ENCODE measurements at regions not wholly inside any gene's neighbourhood (a gene's known extent, or its start where the extent isn't known, plus 50 kb on each side); places are given as distances from the start of the nearest gene placed in this dataset.

DNA sequence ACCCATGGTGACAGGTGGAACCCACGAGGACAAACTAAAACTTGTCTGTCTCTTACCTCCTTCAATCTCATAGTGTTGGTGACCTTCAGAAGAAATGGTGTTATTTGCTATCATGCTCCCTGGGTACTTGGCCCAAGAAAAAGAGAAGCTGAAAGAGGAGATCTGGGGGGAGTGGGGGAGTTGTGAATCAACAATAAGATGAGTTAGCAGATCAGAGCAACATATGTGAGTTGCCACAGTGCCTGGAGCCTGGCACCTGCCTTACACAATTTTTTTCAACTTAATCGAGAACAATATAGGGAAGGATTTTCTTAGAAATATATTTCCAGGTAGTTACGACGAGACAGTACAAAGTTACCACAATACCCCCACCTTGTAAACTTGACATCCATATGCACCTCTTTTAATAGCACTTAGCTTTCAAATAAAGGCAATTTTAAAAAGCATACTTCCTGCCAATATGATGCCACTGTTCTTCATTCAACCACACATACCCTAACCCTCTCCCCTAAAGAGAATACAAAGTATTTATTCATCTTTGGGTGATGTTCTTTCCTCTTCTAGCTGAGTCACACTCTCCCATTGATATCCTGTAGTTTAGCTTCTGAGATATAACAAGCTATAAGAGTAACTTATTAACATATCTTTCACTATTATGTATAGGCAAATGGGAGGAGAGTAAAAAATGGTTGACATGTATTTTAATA lies 424.1 kb upstream of the OR4E1 start:
- no peak for DNase-seq (ENCODE audit: low spot score)

DNA sequence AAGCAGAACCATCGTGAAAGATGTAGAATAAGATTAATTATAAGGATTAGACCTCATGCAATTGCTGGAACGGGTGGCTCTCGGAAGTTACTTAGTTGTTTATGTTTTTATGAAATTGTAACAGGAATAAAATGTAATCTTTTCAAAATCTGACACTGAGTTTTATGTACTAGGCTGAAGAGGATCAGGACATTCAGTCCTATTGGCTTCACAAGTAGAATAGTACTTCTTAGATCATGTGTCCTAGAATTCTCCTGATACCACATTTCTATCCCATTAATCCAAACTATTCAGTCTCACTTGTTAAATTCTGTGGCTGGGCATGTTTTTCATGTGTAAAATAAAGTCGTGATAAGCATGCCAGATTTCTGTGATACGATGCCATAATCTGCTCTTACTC lies 423.5 kb upstream of the OR4E1 start:
- no peak for DNase-seq (ENCODE audit: low spot score)

DNA sequence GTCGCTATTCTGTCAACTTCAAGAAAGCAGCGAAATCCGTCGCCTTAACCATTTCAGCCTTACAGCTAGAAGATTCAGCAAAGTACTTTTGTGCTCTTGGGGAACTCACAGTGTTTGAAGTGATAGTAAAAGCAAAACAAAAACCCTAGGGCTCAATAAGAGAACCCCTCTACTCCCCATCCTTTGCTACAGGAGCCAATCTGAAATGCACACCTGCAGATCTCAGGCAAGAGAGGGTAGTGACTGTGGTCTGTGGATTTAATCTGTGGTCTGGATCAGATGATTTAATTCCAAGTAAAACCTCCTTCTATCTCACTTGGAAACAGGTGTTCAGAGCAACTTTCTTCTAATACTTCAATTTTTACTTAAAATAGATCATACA lies 422.9 kb upstream of the OR4E1 start:
- DNase-seq (ENCODE audit: low spot score), result no peak

DNA sequence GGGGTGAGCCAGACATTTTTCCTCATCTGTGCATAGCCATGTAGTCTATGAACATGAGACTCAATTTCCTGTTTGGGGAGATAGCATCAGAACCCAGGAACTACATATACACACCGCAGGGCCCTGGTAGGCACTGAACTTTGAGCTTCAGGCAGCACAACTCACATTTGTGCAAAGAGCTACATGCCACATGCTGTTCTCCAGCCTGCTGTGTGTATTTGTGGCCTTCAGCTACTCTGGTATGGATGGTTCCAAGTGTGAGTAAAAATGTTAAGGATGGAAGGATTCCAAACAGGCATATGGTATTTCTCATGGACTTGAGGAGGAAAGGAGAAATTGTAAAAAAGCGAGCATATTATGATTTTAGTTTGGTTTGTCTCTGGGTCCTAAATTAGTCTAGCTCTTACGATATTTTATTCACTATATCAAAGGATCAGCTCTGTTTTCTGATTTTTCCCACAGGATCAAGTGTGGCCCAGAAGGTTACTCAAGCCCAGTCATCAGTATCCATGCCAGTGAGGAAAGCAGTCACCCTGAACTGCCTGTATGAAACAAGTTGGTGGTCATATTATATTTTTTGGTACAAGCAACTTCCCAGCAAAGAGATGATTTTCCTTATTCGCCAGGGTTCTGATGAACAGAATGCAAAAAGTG lies 422.4 kb upstream of the OR4E1 start:
- no peak for DNase-seq (ENCODE audit: low spot score)

DNA sequence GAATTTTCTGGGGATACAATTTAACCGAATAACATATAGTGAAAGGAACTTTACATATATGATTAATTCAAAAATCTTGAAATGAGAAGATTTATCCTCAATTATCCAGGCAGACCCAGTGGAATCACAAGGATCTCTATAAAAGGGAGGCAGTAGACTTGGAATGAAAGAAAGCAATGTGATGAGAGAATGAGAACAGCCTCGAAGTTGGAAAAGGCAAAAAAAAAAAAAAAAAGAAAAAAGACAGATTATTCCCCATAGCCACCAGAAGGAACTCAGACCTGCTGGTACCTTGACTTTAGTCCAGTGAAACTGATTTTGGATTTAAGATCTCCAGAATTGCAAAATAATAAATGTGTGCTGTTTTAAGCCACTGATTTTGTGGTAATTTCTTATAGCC lies 416.3 kb upstream of the OR4E1 start:
- no peak for DNase-seq (ENCODE audit: low spot score)

DNA sequence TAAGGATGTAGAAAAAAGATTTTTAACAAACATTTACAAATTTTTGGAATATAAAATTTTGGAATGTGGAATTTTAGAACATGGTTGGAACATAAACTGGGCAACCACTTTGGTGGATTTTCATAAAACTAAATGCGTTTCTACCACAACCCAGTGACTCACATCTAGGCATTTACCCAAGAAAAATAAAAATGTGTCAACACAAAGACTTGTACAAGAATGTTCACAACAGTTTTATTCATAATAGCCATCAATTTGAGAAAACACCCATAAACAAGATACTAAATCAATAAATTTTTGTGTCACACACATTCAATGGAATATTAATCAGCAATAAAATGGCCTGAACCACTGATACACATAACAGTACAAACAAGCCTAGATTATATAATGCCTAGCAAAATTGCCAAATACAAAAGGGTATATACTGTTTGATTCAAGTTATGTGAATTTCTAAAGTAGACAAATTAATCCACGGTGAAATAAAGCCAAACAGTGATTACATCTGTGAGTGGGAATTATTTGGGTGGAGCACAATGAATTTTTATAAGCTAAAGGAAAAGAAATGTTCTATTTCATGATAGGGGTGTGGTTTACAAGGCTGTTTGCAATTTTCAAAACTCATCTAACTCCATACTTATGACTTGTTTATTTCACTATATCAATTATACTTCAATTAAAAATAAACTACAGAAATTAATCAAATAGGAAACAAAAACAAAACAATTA lies 415.2 kb upstream of the OR4E1 start:
- no peak for DNase-seq (ENCODE audit: low spot score)

DNA sequence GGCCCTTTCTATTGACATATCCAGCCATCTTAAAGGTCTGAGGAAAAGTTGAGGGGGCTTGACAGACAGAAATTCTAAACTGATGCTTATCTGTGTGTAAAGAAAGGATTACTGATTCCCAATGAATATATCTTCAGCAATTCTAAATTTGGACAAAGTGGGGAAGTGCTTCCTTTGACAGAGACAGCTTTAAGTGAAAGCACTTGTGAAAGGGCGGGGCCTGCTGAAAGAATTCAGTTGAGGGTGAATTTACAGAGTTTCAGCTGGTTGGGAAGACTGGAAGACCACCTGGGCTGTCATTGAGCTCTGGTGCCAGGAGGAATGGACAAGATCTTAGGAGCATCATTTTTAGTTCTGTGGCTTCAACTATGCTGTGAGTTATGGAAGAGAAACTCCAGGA lies 412.5 kb upstream of the OR4E1 start:
- DNase-seq (ENCODE audit: low spot score), result no peak

DNA sequence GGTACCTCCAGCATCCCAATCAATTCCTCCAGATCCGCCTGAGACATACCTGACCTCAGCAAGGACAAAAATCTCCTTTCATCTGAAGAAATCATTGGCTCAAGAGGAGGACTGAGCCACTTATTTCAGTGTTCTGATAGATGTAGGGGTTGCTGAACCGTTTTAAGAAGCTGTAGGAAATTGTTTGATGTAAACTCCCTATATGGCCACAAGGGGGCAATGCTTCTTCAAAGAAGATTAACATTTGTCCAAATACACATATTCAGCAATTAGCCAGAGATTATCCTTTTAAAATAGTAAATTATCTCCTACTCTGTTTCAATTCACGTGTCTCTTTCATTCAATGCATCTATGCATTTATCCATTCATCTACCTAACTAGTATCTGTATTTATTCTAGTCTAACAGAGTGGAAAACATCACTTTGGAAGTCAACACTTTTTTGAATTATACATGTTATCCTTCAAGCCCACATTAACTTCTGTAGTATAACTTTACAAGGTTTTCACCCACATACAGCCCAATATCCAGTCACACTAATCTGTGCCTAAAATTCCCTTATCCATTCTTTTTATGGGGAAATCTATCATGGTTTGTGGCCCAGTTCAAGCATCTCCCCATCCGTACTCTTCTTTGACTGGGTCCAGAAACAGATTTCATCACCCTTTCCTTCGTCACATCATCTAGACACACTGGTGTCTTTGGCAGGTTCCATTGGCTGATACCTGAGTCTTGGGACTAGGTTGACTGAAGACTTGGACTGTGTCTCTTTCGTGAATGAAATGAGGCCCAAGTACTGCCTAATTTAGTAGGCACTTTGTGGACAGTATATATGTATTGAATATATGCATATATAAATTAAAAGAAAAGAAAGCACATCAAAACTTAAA lies 411.0 kb upstream of the OR4E1 start:
- DNase-seq (ENCODE audit: low spot score), result peak; percentile 18

DNA sequence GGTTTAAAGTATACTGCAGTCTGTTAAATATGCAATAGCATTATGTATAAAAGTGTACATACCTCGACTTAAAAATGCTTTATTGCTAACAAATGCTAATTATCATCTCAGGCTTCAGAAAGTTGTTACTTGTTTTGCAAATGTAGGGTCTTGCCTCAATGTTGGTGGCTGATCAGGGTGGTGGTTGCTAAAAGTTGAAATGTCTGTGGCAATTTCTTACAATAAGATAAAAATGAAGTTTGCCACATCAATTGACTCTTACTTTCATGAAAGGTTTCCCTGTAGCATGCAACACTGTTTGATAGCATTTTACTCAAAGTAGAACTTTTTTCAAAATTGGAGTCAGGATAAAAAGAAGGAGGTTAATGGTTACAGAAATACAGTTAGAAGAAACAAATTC lies 407.7 kb upstream of the OR4E1 start:
- DNase-seq (ENCODE audit: low spot score), result no peak

DNA sequence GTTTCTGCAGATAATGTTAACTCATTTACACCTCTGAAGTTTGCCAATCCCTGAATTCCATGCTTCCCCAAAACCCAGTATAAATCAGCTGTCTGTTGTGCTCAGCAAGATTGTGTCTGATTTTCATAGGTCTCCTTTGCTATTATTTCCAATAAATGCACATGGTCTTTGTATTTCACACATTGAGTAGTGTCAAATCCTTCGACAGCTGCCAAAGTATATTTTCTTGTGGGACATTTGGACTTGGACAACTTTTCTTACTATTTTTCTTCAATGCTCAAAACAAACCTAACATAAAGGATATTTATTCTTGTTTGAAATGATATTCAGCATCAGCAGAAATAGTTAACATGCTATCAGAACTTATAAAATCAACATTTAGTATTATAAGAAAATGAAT lies 406.1 kb upstream of the OR4E1 start:
- no peak for DNase-seq (ENCODE audit: low spot score)

DNA sequence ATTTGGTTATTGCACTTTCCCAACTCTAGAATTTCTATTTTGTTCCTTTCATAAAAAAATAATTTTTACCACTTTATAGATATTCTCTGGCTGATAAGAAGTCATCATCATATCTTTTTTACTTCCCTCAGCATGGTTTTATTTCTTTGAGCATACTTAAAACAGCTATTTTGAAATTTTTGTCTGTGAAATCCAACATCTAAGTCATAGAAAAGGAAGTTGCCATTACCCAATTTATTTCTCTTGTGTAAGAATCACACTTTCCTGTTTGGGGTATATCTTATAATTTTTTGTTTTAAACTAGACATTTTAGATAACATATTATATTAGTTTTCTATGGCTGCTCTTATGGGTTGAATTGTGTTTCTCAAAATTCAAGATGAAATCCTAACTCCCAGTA lies 400.2 kb upstream of the OR4E1 start:
- no peak for DNase-seq (ENCODE audit: low spot score)

DNA sequence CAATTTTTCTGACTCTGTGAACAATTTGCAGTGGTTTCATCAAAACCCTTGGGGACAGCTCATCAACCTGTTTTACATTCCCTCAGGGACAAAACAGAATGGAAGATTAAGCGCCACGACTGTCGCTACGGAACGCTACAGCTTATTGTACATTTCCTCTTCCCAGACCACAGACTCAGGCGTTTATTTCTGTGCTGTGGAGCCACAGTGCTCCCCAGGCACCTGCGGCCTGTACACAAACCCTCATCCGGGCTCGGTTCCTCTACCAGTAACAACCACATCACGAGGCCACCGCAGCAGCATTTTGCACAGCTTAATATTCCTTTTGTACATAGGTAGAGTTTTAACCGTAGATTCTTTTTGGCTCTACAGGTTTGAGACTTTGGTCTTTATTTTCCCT lies 397.4 kb upstream of the OR4E1 start:
- no peak for DNase-seq (ENCODE audit: low spot score)

DNA sequence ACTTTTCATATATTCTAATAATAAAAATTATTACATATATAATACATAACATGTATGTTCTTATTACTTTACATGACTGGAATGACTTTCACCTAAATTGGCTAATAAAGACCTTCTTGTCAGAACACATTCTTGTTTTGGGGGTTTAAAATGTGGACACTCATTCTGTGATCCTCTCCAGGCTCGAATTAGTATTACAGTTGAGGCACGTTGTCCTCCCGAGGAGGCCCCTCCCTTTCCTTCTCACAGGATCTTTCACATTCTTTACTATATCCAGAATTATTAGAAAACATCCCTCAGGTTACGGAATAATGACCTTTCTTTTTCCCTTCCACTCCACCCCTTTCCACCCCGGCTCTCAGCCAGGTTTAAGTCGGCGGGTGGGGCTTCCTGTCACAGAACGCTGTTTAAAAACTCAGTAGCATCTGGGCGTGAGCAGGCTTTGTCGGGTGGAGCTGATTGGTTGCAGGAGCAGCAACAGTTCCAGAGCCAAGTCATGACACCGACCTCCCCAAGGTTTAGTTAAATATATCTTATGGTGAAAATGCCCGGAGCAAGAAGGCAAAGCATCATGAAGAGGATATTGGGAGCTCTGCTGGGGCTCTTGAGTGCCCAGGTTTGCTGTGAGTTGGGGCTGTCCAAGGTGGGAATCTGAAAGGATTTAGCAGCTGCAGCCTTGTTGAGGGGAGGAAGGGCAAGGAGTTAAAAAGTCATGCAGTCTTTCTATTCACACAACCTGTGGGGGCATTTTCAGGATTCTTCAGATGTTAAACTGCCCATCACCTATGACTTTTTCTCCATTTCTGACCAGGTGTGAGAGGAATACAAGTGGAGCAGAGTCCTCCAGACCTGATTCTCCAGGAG lies 396.7 kb upstream of the OR4E1 start:
- no peak for DNase-seq (ENCODE audit: low spot score)

DNA sequence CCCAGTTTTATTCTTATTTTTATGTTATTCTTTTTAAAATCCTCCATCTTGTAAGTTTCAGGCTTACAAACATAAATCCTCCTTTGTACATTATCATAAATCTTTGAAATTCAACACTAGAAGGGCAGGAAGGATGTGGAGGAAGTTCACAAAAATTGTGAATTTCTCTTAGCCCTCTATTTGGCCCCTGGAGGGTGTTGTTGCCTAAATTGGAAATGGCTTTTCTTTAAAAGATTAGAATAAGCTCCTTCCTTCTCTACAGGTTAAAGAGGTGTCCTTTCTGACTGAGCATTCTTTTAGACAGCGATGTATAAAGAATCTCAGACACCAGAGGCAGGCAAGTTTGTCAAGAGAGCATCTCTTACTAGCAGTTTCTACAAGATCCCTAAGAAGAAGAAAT lies 391.7 kb upstream of the OR4E1 start:
- DNase-seq (ENCODE audit: low spot score), result no peak

DNA sequence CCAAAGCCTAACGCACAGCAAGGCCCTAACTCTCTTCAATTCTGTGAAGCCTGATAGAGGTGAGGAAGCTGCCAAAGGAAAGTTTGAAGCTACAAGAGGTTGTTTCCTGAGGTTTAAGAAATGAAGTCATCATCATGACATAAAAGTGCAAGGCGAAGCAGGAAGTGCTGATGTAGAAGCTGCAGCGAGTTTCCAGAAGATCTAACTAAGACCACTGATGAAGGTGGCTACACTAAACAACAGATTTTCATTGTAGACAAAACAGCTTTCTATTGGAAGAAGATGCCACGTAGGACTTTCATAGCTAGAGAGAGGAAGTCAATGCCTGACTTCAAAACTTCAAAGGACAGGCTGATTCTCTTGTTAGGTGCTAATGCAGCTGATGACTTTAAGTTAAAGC lies 385.6 kb upstream of the OR4E1 start:
- no peak for DNase-seq (ENCODE audit: low spot score)

DNA sequence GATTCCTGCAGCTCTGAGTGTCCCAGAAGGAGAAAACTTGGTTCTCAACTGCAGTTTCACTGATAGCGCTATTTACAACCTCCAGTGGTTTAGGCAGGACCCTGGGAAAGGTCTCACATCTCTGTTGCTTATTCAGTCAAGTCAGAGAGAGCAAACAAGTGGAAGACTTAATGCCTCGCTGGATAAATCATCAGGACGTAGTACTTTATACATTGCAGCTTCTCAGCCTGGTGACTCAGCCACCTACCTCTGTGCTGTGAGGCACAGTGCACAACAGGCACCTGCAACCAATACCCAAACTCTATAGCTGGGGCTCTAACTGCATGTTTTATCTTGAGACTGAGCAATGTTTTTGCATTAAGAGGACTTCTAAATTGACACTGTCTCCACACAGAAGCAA lies 379.2 kb upstream of the OR4E1 start:
- no peak for DNase-seq (ENCODE audit: low spot score)

DNA sequence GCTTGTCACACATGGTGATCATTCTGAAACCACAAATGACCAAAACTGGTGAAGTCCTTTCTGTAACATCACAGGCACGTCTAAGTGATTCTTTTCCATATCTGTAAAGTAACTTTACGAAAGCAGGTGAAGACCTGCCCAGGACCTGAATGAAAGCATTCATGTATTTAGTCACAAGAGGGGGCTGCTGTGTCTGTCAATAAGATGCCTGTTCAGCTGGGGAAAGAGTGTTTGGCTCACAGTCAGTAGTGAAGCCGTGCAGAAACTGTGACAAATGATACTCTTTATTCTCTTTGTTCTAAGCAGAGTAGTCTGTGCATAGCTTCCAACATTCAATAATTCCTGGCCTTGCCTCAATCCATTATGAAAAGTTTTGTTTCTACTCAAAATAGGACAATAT lies 373.5 kb upstream of the OR4E1 start:
- DNase-seq (ENCODE audit: low spot score), result no peak

DNA sequence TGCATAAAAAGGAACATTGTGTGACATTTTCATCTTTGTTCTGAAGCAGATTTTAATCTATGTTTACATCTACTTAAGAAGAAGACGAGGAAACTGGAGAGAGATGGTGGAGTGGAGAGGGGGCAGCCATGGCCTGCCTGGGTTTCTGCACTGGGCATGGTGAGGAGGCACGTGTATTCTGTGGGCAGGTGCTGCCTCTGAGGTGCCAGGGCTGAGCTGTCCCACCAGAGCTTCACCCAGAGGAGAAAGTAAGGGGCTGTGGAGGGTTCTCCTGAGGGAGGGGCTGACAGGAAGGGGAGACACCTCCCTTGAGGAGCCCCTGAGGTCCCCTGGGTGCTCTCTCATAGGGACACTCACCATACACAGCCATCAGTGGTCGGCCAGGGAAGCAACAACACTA lies 372.4 kb upstream of the OR4E1 start:
- DNase-seq (ENCODE audit: low spot score), result no peak

DNA sequence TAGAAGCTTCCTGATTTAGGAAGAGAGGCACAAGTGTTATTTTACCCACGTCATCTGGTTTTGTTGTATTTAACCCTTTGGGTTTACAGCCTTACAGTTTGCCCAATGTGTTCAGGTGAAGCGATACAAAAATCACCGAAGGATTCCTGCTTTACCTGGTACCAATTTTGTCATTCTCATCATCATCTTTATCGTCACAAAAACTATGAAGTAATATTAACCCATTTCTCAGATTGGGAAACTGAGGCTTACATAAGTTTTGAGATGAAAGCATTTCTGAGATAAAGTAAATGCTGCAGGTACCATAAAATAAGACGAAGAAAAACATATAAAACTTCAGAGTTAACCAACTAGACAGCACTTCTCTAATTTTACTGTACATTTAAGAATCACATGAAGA lies 370.6 kb upstream of the OR4E1 start:
- DNase-seq (ENCODE audit: low spot score), result no peak

DNA sequence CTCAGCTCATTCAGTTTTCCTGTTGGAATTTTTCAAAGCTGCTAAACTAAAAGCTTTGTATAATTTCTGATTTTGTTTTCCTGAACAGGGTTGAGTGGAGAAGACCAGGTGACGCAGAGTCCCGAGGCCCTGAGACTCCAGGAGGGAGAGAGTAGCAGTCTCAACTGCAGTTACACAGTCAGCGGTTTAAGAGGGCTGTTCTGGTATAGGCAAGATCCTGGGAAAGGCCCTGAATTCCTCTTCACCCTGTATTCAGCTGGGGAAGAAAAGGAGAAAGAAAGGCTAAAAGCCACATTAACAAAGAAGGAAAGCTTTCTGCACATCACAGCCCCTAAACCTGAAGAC lies 367.1 kb upstream of the OR4E1 start:
- no peak for DNase-seq (ENCODE audit: low spot score)

DNA sequence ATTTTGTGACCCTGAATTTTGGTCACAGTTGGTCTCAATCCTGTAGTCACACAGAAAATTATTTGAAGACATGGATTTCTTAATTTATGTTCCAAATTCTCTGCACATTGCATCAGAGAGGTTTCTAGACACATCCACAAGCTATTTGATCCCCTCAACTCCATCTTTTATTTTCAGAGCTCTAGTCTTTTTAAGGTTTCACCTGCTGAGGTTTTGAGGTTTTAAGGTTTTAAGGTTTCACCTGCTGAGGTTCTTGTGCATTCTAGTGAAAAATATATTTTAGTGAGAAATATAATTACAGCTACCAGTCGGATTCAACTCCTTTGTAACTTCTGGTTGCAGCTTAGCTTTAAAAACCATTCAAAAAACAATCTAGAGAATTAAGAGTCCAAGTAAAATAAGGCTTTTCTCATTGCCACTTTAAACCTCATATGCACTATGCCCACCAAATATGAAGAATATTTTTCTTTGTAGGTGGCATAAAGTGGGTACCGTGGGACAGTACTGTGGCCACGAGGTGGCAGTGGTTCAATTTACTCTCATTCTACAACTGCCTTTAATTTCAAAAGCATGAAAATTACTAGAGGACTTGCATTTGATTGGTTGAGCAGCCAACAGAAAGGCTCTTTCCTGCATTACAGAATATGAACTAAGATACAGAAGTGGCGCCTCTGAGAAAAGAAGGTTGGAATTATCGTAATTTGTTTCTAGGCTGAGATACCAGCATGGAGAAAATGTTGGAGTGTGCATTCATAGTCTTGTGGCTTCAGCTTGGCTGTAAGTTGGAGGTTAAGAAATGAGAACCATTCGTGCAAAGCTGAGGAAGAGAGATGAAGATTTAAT lies 366.5 kb upstream of the OR4E1 start:
- DNase-seq (ENCODE audit: low spot score), result no peak

Measured in AG20443 (cell line).